GM18858 (cell line): ENCODE measurements at regions not wholly inside any gene's neighbourhood (a gene's known extent, or its start where the extent isn't known, plus 50 kb on each side); places are given as distances from the start of the nearest gene placed in this dataset.
"Not testable (repeated sequence)": the region's sequence is repeated elsewhere in the genome, so short reads cannot be mapped to it uniquely, and the experiment has no call there.

ENCODE experiments used
- ATAC-seq: cut with Tn5 transposase; IDR thresholded peaks from one replicate; pipeline ENCODE4 v1.9.1; 2021; ENCODE audit not compliant: unreplicated experiment

DNA sequence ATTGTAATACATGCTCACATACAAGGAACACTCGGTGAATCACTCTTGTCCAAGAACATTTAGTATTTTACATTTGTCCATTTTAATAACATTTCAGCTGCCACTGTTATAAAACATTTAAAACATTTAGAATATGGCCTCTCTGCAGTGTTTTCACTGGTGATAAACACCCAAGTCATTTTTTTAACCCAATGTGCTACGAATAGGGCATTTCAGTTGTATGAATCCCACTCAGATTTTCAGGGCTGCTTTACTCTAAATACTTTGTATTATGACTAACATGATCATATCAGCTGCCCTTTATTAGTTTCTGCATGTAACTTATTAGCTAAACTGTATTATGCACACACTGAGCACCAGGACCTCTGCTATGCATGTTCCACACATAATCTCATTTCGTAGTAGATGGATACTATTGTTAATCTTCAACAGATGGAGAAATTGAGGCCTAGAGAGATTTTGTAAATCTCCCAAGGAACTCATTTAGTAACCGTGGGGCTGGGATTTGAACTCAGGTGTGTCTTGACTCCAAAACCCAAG lies 148.6 kb upstream of the CDIN1 start:
- ATAC-seq: no peak

DNA sequence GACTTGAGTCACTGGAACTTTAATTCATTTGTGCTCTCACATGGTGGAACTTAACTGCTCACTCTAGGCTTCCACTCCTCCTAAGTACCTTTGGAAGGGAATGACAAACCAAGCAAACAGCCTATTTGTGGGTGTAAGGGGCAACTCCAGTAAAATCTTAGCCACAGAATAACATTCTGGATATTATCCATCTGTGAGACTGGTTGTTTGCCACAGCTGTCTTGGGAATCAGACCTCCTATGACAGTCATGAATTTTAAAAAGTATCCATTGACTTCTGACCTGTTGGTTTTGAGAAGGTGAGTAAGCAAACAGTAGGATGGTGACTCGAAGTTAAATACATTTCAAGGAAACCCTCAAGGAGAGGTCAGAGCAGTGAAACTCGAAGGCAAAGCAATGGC lies 147.3 kb upstream of the CDIN1 start:
- no peak for ATAC-seq

DNA sequence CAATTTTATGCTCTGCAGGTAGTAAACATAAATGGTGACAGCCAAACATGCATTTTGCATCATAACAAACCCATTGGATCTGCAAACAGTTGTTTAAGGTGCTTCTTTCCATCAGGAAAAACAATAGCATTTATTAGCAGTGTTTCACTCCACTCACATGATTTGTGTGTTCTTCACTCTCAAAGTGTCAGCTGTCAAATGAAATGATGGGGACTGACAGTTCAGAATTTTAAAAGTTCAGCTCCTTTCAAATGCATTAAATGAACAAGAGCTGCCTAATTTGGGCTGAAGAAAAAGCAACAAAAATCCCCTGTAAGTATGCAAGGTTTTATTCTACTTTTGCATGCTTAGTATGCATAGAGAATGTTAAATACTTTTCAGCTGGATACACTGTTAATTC lies 145.2 kb upstream of the CDIN1 start:
- ATAC-seq: no peak

DNA sequence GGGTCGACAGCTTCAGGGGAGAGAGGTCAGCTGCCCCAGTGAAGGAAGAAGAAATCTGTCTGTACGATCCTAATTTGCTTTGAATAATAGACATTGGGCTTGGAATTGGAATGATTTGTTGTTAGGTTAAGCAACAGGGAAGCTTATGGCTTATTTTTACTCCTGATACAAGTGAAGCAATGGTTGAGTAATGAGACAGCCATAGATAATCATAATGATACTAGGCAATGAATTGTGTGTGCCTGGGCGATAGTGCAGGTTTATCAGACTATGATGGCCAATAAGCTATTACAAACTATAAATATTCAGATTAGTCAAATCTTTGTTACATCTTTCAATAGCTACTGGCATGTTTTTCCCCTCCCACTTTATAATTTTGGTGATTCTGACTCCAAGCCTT lies 140.9 kb upstream of the CDIN1 start:
- no peak for ATAC-seq

DNA sequence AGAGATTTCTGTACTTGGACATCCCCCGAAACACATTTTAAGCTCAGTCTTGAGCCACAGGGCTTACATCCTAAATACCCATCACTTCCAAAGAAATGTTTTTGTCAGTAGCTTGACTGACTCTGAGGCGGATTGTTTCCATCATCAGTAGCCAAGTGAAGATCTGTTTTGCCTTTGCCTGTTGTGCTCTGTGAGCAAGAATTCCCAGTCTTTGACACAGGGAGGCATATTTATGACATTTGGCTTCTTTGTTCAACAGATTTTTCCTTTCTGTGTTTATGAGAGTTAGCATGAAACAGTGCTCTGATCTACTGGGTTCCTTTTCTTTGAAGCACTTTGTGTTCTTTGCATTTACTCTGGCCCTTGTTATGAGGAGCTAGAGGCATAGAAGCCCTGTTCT lies 132.1 kb upstream of the CDIN1 start:
- ATAC-seq: no peak

DNA sequence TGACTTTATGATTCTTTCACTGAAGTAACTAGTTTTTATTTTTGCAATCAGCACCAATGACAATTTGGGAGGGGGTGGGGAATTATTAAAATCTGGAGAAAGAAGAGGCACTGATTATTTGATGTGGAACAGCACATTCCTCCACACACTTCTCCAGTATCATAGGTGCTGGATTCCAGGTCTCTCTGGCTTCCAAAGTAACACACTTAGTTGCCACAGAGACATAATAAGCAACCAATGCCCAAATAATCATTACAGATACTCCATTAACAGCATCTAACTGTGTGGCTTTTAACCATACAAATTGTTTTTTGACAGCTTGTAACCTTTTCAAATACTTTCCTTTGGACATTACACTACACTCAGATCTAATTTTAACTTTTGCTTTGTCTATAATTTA lies 131.0 kb upstream of the CDIN1 start:
- no peak for ATAC-seq

DNA sequence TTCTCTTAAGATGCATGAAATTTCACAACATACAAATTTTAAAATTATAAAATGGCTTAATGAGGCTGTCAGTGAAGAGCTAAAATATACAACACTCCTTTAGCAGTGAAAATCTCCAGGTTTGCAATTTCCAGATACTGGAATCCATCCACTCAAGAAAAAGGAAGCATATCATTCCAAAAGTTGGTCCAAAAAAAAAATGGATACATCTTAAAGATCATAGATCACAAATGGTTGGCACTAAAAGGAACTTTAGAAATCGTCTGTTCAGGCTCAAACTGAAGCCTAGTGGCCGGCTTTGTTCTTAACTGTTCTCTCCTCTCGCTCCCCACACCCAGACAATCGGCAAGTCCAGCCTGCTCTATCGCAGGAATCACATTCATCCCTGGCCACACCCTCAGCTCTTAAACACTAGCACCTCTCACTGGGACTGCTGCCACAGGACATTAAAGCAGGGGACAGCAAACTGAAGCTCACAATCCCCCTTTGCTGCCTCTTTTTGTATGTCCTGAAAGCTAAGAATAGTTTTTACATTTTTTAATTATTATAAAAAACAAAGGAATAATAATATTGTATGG lies 130.3 kb upstream of the CDIN1 start:
- no peak for ATAC-seq

DNA sequence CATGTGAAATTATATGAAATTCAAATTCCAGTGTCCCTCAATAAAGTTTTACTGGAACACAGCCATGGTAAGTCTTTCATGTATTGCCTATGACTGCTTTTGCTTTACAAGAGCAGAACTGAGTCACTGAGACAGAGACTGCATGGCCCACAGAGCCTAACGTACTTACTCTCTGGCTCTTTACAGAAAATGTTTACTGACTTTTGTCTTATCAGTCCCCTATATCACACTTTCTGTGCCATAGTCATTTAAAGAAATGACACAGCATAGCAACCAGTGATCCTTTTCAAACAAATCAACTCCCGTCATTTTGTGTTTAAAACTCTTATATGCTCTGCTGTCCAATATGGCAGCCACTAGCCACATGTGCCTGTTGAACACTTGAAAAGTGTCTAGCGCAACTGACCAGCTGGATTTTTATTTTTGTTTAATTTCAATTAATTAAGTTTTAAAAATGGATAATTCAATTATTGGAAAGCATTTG lies 129.7 kb upstream of the CDIN1 start:
- no peak for ATAC-seq

DNA sequence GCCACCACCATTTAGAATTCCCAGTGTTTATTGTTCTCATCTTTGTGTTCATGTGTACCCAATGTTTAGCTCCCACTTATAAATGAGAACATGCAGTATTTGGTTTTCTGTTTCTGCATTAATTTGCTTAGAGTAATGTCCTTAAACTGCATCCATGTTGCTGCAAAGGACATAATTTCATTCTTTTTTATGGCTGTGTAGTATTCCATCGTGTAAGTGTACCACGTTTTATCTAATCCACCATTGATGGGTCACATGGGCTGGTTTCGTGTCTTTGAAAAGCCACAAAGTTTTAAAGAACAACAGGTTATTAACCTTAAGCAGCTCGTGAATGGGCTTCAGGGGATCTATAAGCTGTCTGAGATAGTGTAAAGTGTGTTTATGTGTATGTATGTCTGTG lies 125.2 kb upstream of the CDIN1 start:
- ATAC-seq: not testable (repeated sequence)

DNA sequence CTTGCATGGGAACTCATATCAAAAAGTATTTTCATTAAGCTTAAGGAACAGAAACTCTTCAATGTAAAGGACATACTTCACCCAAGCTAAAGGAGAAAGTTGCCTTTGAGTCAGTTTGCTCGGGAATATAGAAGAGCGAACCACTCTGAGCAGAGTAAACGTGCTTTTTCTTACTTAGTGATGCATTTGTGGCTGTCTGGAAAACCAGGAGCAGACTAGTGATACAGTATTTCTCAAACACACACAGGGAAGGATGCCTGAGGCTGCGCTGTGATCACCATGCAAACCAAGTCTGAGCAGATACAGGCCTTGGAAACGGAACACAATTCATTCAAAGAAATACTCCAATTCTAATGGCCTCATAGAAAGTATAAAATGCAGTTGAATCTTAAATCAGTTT lies 121.0 kb upstream of the CDIN1 start:
- ATAC-seq: no peak

DNA sequence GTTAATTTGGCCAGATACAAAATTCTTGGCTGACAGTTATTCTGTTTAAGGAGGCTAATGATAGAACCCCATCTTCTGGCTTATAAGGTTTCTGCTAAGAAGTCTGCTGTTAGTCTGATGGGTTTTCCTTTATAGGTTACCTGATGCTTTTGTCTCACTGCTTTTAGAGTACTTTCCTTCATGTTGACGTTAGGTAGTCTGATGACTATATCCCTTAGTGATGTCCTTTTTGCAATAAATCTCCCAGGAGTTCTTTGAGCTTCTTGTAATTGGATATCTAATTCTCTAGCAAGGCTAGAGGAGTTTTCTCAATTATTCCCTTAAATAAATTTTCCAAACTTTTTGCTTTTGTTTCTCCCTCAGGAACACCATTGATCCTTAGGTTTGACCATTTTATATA lies 114.1 kb upstream of the CDIN1 start:
- ATAC-seq: no peak

DNA sequence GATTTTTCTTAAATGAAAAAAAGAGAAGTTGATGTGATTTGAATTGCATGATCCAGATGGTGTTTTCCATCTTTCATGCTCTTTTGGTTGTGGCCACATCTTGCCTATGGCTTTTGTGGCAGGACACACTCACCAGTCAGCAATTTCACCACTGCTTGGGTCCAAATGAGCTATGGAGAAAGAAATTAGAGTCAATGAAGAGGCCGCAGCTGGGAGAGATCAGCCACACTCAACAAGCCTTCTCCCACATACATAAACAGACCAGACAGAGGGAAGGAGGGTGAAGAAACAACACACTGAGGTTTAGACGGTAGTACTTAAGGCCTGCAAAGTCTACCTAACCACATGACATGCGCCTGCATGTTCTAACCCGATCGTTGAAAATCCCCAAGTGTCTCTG lies 110.7 kb upstream of the CDIN1 start:
- no peak for ATAC-seq

DNA sequence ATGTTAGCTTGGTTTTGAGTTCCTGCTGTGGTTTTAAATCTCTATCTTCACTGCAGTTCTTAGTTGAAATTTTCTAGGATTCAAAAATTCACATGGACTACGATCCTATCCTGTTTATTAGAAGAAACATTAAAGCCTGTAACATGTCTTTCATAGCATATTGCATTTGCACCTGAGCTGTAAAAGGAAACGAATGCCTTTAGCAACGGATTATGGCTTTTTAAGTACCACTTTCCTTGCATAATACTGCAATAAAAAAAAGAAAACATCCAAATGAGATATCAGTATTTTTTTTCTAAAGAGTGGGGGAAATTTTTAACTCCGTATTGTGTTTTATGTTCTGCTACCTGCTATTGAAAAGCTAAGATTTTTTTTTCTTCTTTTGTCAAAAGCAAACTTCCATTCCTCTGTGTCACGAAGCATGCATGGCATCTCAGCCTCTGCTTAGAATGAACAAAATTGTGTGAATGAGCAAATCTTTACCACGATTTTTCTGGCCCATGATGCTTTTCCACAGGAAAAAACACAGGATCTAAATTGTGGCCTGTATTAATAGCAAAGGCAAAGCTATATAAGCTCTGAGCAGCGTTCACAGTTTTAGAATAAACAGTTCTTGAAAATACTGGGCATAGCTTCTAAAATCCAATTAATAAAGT lies 110.0 kb upstream of the CDIN1 start:
- ATAC-seq: no peak

DNA sequence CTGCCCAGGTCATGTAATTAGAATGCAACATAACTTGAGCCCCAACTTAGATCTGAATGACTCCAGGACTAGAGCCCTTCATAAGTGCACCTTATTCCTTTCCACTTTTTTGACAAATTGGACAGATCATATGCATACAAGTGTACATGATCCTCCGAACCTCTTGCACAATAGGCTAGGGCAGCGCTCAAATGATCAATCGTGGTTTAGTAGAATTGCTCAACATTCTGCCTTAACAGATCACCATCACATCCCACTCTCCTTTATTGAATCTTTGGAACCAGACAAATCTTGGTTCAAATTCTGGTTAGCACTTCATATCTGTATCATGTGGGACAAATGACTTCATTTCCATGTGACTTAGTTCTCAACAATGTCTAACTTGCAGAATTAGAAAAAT lies 106.8 kb upstream of the CDIN1 start:
- ATAC-seq: no peak

DNA sequence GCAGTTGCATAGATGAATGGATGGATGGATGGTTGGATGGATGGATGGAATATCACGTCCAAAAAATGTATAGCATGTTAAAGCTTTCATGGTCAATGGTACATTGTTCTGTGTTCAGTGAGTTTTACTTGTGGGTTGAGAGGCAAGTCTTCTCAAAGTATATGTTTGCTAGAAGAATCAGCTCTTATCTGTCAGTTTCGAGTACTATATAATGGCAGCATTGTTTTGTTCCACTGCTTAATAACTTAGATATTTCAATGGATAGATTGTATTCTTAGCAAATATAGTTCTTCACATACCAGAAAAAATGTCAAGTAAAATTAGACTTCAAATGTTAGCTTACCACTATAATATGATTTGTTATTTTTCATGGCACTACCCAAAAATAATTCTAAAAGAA lies 100.9 kb upstream of the CDIN1 start:
- no peak for ATAC-seq

DNA sequence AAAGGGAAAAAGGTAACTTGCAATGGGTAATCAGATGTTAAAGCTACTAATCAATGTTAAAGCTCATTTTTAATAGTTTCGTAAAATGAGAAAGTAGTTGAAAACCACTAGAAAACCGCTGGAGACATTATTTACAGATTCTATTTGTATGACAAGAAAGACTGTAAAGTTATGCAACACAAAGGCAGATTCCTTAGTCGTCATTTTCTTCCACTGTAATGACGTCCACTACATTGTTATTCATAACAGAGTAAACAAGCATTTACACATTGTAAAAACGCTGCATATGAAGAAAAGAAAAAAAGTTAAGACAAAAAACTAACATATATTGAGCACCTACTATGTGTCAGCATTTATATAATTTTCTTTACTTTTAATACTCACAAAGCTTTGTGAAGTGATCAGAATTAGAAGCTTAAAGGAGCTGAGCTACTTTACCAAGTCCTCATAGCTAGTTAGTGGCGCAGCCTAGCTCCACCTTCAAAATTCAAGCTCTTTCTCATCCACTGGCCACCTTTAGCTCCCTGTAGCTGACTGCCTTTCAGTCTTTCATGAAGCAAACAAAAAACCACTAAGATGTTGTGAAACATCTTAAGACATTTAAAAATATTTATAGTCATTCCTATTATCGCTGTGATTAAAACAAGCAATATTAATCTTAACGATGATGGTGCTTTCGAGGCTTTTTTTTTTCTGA lies 100.1 kb upstream of the CDIN1 start:
- ATAC-seq: no peak

DNA sequence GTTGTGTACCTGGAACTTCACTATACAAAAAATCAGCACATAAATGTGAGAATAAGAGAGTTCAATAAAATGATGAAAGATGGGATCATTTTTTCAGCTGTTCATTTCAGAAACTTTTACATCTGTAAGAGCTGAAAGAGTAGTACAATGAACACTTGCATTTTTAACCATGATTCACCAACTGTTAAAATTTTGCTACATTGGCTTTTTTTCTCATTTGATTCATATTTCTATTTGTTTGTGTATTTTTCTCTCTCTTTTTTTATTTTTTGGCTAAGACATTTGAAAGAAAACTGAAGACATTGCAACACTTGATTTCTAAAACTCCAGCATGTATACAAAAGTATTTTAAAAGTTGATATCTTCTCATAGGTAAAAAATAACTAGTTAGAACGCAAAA lies 98.3 kb upstream of the CDIN1 start:
- no peak for ATAC-seq

DNA sequence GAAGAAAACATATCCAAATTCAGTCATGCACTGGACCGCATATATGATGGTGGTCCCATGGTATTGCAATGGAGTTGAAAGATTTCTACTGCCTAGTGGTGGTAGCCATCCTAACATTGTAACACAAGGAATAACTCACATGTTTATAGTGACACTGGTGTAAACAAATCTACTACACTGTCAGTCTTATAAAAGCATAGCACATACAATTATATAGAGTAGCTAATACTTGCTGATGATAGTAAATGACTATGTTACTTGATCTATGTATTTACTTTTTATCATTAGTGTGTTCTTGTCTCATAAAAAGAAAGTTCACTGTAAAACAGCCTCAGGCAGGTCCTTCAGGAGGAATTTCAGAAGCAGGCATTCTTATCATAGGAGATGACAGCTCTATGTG lies 96.0 kb upstream of the CDIN1 start:
- ATAC-seq: no peak

DNA sequence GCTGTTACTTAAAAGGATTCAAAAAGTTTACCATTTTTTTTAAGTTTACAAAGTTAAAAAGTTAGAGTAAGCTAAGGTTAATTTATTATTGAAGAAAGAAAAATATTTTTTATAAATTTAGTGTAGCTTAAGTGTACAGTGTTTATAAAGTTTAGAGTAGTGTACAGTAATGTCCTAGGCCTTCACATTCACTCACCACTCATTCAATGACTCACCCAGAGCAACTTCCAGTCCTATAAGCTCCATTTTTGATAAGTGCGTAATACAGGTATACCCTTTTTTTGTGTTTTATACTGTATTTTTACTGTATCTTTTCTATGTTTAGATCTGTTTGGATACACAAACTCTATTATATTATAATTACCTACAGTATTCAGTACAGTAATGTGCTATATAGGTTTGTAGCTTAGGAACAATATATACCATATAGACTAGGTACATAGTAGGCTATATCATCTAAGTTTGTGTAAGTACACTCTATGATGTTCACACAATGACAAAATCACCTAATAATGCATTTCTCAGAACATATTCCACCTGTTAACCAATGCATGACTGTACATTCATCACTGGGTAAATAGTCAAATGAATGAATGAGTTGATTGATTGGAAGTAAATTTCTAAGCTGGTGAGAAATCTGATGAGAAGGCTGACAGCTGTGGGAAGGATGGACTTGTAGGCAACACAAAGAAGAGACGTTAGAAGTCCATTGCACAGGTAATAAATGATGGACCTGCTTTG lies 95.2 kb upstream of the CDIN1 start:
- no peak for ATAC-seq

DNA sequence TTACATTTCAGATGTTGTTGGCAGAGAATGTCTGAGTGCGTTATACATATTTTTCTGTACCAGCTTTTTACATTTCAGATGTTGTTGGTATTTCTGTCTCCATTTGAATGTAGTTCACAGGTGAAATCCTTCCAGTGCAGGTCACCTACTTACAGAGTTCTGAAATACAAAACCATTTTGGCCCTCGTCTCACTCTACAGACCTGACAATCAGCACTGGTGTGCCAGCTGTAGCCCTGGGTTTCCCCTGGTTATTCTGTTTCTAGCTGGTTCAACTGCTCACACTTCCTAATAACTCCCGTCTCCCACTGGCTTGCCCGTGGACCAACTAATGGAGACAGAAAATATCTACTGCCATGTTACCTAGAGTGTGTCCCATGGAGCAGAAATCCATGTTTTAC lies 87.5 kb upstream of the CDIN1 start:
- no peak for ATAC-seq

DNA sequence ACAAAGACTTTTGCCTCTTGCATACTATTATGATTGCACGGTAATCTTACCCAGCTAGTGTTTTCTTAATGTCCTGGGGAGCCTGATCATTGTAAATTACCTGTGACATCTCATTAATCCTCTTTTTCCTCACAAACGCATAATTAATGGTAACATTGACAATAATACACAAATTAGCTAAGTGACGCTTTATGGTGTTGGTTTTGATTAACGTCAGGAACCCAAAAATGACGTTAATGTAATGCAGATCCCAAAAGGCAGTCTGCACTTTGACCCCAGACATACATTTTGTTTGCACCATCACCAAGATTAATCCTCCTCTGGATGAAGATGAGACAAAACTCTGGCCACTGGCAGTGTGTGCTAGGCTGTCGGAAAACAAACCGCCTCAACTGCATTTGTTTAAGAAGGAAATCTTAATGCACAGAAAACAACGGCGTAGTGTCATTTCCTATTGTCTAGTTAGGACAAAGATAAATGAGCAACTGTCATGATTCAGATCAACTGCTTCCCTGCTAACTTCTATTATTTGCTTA lies 83.9 kb upstream of the CDIN1 start:
- no peak for ATAC-seq
